ENCODE measurements at regions not wholly inside any gene's neighbourhood (a gene's known extent, or its start where the extent isn't known, plus 50 kb on each side); places are given as distances from the start of the nearest gene placed in this dataset.
"Not testable (repeated sequence)": the region's sequence is repeated elsewhere in the genome, so short reads cannot be mapped to it uniquely, and the experiment has no call there.

DNA sequence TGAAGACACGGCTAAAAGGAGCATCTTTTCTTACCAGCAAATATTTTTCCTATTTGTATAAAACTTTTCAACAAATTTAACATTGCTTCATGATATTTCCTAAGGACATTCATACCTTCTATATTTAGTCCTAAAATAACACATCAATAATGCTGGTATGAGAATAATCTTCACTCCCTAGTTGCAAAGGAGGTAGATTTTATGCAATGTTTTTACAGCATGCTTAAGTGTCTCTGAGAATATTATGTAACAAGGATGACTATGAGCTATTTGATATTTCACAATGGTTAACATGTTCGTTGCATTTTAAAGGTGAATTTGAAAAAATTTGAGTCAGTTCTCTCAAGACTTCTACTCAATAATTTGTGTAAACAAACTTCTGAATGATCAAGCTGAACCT is 506.7 kb downstream of the NUP35 start:
- DNase-seq: no peak

DNA sequence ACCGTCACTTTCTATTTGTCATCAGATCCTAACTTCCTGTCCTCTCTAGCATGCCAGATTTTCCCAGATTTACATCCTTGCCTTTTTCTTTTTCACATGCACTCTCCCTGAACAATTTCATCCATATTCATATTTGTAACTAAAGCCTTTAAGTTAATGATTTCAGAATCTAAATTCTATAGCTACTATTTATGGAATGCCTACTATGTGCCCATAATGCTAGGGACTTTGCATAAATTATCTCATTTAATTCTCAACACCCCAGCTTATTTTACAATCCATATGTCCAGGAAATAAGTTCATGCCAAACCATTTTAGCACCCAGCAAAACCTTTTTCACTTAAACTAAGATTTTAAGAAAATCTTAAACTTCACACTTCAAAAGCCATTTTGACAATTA is 531.9 kb downstream of the NUP35 start:
- DNase-seq: no peak

DNA sequence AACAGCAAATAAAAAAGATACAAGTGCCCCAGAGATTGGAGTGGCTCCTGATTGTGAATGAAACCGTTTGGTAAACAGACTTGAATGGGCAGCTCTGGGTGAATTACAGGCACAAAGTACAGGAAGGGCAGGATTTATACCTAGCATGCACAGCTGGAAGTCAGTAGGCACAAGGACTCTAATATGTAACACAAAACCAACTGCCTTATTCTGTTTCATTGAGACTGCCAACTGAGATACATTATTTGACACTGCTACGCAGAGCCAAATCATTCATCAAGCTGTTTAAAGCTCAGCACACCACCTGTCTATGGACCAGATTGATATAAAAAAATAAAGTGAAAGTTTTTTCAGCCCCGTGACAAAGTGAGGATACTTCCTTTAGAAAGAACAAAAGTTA is 541.2 kb downstream of the NUP35 start:
- no peak for DNase-seq

DNA sequence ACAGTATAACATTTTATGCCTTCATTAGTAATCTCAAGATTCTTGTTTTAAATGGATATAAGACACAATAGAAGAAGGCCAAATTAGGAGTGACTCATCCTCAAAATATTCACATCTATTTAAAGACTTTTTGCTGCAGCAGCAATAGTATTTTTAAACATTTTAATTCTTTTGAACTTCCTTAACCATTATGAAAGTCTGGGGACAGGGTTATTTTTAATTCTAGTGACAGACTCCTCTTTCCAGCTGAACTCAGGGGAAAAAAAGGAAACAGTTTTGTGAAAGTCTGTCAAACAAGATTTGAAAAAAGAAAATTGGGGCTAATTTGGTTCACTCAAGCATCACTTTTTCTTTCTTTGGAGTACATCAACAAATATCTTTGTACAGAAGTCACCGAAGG is 541.8 kb downstream of the NUP35 start:
- no peak for DNase-seq

DNA sequence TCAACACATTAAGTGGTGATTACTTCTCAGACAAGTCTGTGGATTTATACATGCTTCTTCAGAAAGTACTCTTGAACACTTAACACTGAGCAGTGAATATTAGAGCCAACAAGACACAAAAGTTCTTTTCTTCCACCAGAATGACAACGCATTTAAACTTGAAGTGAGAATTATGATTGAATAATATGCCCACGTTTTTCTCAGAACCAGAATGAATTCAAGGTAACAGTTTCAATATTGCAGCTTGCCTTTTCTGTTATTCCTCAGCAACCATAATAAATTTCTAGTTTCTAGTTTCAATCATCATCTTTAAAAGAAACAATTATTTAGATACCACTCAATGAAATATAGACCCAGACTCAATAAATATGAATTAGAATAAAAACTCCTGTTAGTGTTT is 547.0 kb downstream of the NUP35 start:
- DNase-seq: no peak

DNA sequence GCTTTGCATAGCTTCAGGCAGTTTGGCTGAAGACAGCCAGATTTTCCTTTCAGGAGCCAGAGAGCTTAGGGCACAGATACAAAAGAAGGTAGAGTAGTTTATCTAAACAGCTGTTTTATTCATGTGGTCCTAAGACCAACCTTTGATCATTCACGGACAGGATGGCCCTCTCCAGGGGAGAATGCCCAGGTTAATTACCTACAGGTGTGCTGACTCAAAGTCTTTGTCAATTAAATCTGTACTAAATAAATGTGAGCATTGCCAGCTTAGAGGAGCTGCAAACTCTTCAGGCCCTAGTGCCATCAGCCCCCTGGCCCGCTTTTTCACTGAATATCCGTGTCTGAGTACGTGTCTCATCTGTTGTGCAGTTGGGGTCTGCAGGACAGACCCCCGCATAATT is 554.7 kb downstream of the NUP35 start:
- no peak for DNase-seq

DNA sequence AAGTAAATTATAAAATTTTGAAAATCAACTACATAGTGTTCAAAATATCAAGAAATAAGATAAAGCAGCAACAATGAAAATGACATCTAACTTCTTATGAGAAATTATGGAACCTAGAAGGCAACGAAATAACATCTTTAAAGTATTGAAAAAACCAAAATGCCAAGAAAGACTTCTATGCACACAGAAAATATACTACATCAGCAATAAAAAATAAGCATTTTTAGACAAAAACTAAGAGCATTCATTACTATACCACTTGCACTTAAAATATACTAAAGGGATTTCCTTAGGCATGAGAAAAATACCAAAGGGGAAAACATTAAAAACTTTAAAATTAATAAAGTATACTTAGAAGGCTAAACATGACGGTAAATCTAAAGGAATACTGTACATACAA is 556.3 kb downstream of the NUP35 start:
- no peak for DNase-seq

DNA sequence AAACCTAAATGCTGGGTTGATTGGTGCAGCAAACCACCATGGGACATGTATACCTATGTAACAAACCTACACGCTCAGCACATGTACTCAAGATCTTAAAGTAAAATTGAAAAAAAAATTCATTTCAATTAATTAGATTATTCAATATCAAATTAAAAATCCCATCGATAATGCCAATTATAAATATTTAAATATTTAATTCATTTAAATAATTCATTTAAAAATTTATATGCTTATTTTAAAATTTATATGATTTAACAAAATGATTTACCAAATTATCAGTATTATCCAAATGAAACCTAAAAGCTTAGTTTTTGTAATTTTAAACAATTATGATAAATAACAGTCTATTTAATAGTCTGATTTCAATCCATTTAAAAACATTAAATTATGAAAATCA is 560.4 kb downstream of the NUP35 start:
- no peak for DNase-seq

DNA sequence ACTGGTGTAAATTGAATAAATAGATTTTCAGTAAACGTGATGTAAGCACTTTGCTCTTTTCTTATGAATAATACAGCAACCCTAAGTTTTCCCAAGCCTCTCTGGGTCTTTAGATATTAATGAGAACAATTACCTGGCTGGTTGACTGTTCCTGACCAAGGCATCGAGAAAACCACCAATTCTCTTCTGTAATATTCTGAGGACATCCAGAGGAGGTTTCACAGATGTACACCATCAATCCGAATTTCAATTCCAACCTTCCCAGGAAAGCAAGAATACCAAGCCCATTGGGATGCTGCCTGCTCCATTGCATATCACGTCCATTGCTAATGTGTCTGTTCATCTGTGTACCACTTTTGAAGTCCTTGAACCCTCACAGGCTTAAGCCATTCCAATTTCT is 571.8 kb downstream of the NUP35 start:
- no peak for DNase-seq

DNA sequence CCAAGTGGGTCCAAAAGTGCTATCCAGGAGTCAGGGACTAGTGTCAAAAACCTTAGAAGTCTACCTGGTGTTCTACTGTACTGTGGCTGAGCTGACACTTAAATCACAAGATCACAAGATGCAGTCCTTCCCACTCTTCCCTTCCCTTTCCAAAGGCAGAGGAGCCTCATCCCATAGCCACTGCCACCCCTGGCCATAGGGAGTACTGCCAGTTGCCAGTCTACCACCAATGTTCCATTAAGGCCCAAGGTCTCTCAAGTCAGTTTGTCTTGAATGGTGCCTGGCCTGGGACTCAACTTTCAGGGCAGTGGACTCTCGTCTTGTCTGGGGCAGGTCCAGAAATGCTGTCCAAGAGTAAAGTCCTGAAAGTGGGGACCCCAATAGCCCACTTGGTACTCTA is 585.6 kb downstream of the NUP35 start:
- DNase-seq: no peak

DNA sequence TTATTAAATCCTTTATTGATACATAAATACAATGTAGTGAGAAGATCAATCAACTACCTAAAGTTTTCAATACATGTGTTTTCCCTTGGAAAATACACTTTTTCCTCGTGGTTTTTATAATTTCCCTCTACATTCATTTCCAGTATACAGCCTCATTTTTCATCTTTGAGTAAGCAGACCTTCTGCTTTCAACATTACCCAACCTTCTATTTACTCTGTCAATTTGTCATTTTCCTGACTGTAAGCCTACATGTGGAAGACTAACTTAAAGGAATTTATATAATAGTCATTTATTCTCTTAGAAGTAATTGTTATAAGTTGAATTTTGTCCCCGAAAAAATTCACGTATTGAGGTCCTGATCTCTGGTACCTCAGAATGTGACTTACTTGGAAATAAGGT is 594.0 kb downstream of the NUP35 start:
- no peak for DNase-seq

DNA sequence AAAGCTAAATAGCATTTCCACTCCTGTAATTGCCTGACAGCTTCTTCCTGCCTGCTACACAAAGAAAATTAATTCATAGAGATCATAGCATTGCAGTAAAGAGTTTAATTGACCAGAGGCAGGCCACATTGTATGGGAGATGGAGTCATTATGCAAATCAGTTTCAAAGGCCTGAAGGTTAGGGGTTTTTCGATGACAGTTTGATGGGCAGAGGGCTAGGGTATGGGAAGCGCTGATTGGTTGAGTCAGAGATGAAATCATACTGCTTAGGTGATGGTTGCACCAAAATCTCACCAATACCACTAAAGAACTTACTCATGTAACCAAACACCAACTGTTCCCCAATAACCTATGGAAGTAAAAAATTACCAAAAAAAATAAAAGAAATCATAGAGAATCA is 599.0 kb downstream of the NUP35 start:
- no peak for DNase-seq

DNA sequence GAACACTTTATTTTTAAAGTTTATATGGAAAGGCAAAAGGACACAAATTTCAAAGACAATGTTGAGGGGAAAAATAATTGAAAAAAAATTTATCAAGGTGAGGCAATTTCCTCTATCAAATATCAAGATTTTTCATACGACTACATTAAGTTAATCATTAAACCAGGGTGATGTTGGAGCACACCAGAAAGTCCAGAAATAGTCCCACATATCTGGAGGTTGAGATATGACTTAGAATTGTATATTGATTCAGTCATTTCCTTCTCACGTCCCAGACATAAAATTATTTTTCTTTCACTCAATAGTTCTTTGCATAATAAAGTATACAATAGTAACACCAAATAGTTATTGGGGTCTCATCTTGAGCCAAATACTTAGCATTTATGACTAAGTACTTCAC is 605.1 kb downstream of the NUP35 start:
- no peak for DNase-seq

DNA sequence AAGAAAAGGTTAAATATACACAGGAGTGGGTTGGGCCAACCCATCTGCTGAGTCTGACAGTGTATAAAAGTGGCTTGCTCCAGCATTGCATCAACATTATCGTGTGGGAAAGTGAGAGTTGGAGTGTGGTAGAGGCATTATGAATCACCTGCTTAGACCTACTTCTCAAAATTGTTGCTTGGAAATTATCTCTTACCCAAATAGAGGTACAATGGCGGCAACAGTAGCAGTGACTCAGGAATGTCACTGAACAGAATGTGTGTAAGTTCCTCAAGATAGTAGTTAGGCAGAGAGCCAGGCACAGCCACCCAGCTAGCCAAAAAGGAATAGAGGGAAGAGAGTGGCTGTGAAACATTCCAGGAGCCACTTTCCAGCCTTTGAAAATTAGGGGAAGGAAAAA is 616.0 kb downstream of the NUP35 start:
- no peak for DNase-seq

DNA sequence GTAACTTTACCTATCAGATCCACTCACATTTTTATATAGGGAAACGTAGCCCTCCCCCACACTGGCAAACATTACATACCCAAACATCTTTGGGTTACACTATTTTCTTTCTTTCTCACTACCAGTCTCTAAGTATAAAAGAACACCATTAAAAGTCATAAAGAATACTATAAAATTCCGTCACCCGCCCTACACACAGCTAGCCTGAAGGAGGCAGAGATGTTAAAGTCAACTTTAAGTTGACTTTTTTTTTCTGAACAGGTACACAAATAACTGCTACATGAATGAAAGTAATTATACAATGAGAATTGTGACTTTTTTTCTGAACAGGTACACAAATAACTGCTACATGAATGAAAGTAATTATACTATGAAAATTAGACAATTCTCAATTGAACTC is 628.3 kb downstream of the NUP35 start:
- no peak for DNase-seq

DNA sequence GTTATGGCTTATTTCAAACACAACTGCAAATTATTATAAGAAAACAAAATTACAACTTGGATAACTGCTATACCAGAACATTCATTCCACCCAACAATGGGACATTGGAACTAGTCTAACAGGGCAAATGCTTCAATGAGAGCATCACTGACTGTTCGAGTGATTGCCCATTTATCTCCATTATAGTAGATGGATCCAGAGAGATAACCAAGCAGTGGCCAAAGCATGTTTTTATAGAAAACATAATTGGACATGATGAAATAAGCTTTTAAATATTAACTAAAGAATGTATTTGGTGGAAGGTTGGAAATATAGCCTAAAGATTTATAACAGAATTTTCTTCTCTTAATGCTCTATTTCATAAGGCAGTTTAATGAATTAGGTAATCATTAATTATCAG is 634.8 kb downstream of the NUP35 start:
- DNase-seq: no peak

DNA sequence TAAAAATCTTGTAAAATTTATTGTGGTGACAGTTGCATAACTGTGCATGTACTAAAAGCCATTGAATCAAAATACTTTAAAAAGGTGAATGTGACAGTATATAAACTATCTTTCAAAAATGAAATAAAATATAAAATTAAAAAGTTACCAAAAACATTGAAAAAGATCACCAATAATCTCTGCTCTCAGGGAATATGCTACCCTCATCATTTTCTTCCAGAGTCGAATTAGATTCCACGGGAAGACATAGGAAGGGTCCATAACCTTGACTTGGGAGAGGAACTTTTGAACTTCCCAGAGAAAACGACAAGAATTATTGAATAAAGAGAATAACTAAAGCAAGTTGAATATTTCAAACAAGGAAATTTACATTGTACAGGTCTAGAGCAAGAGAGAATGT is 649.5 kb downstream of the NUP35 start:
- no peak for DNase-seq

DNA sequence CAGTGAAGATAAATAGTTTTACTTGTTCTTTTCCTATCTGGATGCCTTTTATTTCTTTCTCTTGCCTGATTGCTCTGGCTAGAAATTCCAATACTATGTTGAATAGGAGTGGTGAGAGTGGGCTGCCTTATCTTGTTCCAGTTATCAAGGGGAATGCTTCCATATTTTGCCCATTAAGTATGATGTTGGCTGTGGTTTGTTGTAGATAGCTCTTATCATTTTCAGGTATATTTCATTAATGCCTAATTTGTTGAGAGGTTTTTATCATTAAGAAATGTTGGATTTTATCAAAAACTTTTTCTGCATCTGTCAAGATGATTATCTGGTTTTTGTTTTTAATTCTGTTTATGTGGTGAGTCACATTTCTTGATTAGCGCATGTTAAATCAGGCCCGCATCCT is 655.8 kb downstream of the NUP35 start:
- DNase-seq: no peak

DNA sequence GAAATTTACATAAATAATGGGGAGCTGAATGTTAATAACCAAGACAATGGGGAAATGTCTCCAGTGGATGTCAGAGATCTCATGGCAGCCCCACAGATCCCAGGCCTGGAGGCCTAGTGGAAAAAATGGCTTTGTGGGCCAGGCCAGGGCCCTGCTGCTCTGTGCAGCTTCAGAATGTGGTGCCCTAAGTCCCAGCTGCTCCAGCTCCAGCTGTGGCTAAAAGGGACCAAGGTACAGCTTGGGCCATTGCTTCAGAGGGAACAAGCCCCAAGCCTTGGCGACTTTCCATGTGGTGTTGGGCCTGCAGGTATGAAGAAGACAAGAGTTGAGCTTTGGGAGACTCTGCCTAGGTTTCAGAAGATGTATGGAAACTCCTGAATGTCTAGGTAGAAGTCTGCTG is 658.2 kb downstream of the NUP35 start:
- no peak for DNase-seq

DNA sequence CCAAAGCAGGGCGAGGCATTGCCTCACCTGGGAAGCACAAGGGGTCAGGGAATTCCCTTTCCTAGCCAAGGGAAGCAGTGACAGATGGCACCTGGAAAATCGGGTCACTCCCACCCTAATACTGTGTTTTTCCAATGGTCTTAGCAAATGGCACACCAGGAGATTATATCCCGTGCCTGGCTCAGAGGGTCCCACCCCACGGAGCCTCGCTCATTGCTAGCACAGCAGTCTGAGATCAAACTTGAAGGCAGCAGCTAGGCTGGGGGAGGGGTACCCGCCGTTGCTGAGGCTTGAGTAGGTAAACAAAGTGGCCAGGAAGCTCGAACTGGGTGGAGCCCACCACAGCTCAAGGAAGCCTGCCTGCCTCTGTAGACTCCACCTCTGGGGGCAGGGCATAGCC is 664.6 kb downstream of the NUP35 start:
- not testable (repeated sequence) for DNase-seq

DNA sequence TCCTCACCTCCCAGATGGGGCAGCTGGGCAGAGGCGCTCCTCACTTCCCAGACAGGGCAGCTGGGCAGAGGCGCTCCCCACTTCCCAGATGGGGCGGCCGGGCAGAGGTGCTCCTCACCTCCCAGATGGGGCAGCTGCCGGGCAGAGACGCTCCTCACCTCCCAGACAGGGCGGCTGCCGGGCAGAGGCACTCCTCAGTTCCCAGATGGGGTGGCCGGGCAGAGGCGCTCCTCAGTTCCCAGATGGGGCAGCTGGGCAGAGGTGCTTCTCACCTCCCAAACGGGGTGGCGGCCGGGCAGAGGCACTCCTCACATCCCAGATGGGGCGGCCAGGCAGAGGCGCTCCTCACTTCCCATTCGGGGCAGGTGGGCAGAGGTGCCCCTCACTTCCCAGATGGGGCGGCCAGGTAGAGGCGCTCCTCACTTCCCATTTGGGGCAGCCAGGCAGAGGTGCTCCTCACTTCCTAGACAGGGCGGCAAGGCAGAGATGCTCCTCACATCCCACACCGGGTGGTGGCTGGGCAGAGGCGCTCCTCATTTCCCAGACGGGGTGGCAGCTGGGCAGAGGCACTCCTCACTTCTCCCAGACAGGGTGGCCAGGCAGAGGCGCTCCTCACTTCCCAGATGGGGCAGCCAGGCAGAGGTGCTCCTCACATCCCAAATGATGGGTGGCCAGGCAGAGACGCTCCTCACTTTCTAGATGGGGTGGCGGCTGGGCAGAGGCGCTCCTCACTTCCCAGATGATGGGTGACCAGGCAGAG is 668.1 kb downstream of the NUP35 start:
- DNase-seq: not testable (repeated sequence)

DNA sequence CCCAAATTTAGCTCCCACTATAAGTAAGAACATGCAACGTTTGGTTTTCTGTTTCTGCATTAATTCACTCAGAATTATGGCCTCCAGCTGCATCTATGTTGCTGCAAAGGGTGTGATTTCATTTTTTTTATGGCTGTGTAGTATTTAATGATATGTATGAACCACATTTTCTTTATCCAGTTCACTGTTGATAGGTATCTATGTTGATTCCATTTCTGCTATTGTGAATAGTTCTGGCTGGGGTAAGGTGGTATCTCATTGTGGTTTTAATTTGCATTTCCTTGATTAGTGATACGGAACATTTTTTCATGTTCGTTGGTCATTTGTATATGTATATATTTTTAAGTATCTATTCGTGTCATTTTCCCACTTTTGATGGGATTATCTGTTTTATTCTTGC is 674.3 kb downstream of the NUP35 start:
- DNase-seq: no peak

DNA sequence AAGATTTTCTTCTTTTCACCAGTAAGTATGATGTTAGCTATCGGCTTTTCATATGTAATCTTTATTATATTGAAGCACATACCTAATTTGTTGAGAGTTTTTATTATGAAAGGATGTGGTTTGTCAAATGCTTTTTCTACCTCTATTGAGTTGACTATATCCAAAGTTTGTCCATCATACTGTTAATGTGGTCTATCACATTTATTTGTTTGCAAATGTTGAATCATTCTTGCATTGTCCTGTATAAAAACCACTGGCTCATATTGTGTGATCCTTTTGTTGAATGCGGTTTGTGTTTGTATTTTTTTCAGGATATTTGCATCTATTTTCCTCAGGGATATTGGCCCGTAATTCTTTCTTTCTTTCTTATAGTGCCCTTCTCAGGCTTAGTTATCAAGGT is 675.5 kb downstream of the NUP35 start:
- no peak for DNase-seq

DNA sequence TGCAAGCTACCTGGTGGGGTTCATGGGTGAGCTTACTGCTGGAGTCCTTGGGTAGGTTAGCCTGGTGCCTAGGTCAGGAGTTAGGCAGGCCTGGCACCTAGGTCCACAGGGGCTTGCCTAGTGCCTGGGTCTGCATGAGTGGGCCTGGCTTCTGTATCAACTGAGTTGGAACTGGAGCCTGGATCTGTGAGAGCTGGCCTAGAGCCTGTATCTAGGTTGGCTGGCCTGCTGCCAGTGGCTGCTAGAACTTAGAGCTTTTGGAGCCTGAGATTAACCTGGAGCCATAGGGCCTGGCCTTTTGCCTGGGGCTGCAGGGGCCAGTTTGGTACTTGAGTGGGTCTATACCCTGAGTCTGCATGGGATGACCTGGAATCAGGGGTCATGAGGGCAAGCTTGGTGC is 679.4 kb downstream of the NUP35 start:
- no peak for DNase-seq

DNA sequence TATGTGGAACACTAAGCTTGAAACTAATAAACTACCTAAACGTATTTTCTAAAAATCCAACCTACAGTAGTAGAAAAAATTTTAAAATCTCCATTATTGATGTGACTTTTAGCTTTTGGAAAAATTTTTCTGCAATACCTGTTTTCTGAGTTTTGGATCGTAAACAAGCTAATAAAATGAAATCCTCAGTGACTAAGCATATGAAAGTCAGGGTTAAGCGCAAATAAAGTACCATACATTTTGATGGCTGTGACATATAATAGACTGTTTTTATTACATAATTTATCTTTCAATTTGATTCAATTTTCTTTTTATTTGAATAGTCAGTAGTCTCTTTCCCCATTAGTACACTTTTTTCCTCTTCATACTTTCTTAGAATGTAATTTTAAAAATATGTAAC is 683.6 kb downstream of the NUP35 start:
- DNase-seq: no peak

Data from right kidney (tissue), 1 donor.